Mammary epithelial cell (primary cell): ENCODE measurements at regions not wholly inside any gene's neighbourhood (a gene's known extent, or its start where the extent isn't known, plus 50 kb on each side); places are given as distances from the start of the nearest gene placed in this dataset.

ENCODE experiments used
- EZH2 ChIP-seq: IDR thresholded peaks from 2 replicates; pipeline ENCODE4 v1.6.1; 2012; ENCODE audit warnings: low read length, inconsistent platforms, borderline replicate concordance
- TF ChIP-seq, protein P1 (sequence below), 2 donors: IDR thresholded peaks in 1 of 2; conservative IDR thresholded peaks in 1 of 2; 2 replicates each; pipeline ENCODE4 v1.5.1; 2011 to 2012; ENCODE audit warnings: inconsistent platforms in 2 of 2, low read length in 2 of 2, mild to moderate bottlenecking in 2 of 2, control low read depth in 1 of 2, low read depth in 1 of 2; ENCODE audit not compliant: insufficient read depth in 1 of 2; ENCODE audit errors: extremely low read depth in 1 of 2

DNA sequence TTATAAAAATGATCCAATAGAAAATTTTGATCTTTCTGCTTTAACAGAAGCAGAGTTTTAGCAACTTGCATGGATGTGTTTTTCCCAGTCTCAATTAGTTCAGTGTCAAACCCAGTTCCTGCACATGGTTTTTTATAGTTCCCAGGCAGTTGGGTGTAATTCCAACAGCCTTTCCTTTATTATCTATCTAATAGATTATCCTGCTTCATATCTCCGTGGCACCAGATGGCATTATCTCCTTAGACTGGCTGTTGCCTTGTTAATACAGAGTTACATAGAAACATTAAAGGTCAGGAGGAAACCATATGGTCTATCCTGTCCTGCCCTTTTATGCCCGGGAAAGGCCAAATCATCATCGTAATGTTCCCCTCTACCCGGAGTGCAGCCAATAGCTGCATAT lies 400.9 kb upstream of the SMIM21 start:
- TF ChIP-seq EZH2 = no peak
- TF ChIP-seq, protein P1, sequence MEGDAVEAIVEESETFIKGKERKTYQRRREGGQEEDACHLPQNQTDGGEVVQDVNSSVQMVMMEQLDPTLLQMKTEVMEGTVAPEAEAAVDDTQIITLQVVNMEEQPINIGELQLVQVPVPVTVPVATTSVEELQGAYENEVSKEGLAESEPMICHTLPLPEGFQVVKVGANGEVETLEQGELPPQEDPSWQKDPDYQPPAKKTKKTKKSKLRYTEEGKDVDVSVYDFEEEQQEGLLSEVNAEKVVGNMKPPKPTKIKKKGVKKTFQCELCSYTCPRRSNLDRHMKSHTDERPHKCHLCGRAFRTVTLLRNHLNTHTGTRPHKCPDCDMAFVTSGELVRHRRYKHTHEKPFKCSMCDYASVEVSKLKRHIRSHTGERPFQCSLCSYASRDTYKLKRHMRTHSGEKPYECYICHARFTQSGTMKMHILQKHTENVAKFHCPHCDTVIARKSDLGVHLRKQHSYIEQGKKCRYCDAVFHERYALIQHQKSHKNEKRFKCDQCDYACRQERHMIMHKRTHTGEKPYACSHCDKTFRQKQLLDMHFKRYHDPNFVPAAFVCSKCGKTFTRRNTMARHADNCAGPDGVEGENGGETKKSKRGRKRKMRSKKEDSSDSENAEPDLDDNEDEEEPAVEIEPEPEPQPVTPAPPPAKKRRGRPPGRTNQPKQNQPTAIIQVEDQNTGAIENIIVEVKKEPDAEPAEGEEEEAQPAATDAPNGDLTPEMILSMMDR (conservative IDR thresholded peaks at IDR 0.05 in 1 of 2, IDR thresholded peaks at IDR 0.05 in 1 of 2; ENCODE audit: extremely low read depth in 1 of 2, insufficient read depth in 1 of 2, low read depth in 1 of 2, low read length in 2 of 2) = no peak
